Breast epithelium (tissue), 3 donors: ENCODE measurements at regions not wholly inside any gene's neighbourhood (a gene's known extent, or its start where the extent isn't known, plus 50 kb on each side); places are given as distances from the start of the nearest gene placed in this dataset.

ENCODE experiments used
- CTCF ChIP-seq, 3 donors: fragments of 450-650 bp; IDR thresholded peaks; one replicate each; pipeline ENCODE4 v1.5.1; 2016 to 2017; ENCODE audit warnings: antibody characterized with exemption in 3 of 3, mild to moderate bottlenecking in 3 of 3, moderate library complexity in 3 of 3
- POLR2A ChIP-seq: fragments of 450-650 bp; IDR thresholded peaks from one replicate; pipeline ENCODE4 v1.6.1; 2016; ENCODE audit warnings: antibody characterized with exemption, mild to moderate bottlenecking, moderate library complexity
- POLR2AphosphoS5 ChIP-seq, 3 donors: sonication (generic); formaldehyde crosslinking; IDR thresholded peaks; one replicate each; pipeline ENCODE4 v1.6.1; 2017; ENCODE audit warnings: antibody characterized with exemption in 3 of 3

- TF ChIP-seq POLR2A (no peak), CTCF (IDR thresholded peaks at IDR 0.05) (no peak), POLR2AphosphoS5 (IDR thresholded peaks at IDR 0.05) (no peak)
These were observed 585.1 kb downstream of the RNF144A start for GRCh38 chr2:7502336-7502735.
